ENCODE measurements at regions not wholly inside any gene's neighbourhood (a gene's known extent, or its start where the extent isn't known, plus 50 kb on each side); places are given as distances from the start of the nearest gene placed in this dataset.

DNA sequence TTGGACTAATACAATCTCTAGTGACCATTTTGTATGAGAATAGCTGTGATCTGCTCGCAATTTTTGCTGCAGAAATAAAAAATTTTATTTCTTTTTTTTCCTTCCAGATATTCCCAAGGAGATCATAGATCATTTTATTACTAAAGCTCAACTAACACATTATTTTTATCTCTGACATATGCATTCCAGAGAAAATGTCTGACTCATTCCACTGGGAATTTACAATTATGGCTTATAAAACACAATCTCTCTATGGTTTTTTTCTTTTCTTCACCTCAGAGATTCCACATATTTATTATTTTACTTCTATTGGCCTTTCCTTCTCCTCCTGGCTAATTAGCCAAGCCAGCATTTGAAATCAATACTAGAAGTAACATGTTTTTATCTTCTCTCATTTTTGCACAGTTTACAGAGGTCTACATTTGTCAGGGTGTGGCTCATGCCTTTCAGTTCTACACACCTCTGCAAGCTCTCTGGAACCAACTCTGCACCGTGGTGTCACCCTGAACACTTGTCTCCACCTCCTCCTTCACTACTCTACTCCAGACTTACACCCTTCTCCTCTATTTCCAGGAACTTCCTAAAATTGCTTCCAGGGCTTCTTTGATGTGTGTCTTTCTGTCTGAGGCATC lies 59.8 kb upstream of the GPM6A start:
- DNase-seq (ENCODE audit: low spot score), result no peak

DNA sequence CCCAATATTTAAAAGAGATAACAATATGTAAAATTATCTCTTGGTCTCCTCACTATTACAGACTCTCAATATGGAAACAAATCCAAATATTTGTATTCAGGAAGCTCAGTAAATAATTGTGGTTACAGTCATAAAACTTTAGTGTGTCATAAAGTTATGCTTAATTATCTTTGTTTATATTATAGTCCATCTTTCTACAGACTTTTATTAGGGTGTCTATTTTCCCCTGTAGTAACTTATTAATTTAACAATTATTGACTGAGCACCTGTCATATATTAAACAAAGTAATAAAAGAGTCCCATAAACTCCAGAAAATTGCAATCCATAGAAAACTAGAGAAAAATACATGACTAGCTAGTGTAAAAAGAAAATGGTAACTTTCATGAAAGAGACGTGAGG lies 61.6 kb upstream of the GPM6A start:
- no peak for DNase-seq (ENCODE audit: low spot score)

DNA sequence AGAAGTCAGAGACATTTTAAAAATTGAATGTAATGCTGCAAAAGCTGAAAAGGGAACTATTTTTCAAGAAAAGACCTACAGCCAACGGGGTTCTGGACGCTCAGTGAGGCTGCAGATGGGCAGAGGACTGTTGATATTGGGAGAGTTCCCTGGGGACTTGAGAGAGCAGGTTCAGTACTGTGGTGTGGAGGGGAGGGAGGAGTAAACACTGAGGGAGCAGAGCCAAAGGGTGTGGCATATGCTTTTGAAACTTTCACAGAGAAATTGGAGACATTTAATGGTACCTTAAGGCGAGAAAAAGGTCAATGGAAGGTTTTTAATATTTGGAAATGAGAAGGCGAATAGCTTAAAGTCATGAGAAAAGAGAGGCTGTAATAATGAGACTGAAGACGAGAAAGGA lies 62.2 kb upstream of the GPM6A start:
- no peak for DNase-seq (ENCODE audit: low spot score)

DNA sequence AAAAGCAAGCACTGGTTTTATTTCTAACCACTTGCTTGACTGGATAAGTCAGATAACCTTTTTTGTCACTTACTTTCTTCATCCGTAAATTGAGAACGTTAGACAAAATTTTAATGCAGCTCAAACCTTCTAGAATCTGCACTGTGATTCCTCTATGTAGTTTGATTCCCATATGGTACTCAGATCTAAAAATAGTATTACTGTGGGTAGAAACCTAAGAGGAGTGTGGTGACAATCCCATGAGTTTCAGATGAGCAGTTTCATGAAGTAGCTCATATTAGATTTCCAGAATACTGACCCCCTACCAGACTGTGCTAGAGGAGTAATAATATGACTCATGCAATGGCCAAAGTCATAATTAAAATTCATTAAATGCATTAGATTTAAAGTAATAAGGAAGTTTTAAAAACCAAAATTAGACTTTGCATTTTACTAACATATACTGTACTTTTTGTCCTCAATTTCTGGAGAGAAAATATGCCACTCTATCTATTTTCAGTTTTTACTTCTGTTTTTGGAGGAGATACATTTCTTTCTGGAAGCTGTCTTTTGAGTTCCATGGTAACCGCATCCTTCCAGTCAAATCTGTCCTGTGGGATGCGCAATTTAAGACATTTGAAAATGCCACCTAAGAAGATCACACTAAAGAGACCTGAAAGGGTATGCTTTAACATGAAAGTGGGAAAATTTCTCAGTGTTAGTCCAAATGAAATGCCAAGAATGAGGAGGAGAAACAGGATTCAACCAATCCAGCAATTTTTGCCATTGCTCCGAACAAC lies 64.1 kb upstream of the GPM6A start:
- DNase-seq (ENCODE audit: low spot score), result no peak

DNA sequence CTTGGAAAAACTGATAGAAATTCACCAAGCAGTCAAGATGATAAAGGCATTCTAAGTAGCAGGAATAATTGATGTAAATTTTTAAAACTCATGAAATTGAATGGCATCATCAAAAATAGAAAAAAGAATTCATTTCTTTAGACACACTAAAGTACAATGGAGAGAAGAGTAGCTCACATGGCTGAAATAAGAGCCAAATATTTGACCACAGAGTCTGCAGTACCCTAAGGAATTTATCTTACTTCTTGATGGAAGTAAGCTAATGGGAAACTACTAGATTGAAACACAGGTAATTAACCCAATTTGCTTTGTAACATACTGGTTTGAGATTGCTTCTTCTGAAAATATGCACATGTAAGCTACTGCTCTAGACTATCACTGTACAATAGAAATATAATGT lies 70.8 kb upstream of the GPM6A start:
- no peak for DNase-seq (ENCODE audit: low spot score)

DNA sequence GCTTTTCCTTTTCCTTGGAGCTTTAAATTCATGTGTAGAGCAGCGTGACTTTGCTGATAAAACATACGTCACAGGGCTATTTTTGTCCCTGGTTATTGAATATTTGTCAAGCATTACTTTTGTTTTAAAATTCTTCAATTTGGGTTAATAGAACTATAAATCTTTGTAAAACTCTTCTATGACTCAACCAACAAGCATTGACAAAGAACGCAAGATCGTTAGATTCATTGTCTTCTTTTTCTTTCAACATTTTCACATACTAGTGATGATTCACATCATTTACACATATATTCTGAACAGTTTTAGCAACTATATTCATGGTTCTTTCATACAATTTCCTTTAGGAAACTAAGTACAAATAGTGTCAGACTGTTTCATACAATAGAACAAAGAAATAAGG lies 72.0 kb upstream of the GPM6A start:
- DNase-seq (ENCODE audit: low spot score), result no peak

DNA sequence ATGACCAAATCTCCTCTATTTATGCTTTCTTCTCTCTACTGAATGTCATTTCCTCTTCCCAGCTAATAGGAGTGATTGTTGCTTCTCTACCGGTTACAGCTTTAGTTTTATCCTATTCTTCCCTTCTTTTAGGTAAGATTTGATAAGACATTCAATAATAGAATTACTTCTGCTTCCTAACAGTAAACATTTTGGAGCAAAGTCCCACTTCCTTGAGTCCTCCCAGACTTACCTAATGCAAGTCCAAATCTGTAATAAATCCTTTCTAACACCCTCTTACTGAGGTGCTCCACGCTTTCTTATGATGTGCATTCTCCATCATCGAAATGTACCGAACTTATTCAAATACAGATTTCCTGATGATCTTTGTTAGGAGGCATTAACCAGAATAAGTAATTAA lies 79.2 kb upstream of the GPM6A start:
- DNase-seq (ENCODE audit: low spot score), result no peak

DNA sequence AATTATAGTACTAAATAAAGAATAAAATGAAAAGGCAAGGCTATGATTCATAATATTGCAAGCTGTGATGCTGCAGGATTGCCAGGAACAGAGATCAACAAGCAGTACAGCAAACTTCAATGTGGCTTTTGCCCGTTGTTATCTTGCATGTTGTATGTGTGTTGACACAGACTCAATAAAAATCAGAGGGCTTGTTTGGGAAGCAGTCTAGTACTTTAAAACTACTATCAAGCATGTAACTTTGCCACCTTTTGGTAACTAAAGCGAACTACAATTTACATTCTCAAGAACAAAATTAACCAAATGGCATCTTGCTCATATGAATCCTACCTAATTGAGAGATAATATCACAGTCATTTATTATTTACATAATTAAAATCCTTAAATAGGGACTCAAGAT lies 79.8 kb upstream of the GPM6A start:
- DNase-seq (ENCODE audit: low spot score), result peak; percentile 34

DNA sequence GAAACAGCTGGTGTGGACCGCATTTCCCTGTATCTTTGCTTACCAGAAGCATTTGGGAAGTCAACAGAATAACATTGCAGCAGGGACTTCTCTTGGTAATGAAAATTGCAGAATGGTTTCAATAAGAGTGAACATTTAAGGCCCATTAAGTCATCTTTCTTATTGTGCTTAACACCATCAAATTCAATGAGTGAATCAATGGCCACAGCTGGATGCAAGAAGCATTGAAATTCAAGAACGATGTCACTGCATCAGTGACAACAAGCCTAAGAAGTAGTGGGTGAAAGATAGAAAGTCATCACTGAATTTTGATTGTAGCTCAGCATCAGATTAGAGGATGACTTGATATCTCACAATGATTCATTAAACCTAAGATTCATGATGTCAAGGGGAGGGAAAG lies 93.9 kb upstream of the GPM6A start:
- DNase-seq (ENCODE audit: low spot score), result no peak

DNA sequence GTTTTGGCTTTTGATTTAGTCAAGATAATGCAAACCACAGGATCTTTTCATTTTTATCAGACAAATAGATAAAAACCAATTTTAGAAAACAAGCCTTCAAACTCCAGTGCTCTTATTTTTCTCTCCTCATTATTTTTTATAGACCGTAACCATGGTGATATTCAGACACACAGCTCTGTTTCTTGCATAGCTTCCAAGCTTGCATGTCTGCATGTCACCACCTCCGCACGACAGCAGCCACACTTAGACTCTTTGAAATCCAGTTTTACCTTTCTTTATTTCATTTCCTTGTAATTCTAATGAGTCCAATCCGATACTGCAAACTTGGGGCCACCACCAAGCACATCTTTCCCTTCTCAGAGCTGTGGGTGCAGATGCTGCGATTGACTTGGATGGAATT lies 94.3 kb upstream of the GPM6A start:
- DNase-seq (ENCODE audit: low spot score), result no peak

DNA sequence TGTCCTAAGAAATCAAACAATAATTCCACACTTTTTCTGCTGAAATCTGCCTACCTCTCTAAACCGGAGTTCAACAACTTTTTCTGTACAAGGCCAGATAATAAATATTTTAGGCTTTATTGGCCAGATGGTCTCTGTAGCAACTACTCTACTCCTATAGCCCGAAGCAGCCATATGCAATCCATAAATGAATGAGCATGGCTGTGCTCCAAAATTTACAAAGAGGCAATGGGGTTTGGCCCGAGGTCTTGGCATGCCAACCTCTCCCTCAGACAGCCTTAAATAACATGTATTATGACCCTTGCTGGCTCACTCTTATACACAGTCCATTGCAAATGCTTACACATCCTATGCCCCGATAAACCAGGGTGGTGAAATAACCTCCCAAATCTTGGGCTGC lies 98.6 kb upstream of the GPM6A start:
- DNase-seq (ENCODE audit: low spot score), result no peak

DNA sequence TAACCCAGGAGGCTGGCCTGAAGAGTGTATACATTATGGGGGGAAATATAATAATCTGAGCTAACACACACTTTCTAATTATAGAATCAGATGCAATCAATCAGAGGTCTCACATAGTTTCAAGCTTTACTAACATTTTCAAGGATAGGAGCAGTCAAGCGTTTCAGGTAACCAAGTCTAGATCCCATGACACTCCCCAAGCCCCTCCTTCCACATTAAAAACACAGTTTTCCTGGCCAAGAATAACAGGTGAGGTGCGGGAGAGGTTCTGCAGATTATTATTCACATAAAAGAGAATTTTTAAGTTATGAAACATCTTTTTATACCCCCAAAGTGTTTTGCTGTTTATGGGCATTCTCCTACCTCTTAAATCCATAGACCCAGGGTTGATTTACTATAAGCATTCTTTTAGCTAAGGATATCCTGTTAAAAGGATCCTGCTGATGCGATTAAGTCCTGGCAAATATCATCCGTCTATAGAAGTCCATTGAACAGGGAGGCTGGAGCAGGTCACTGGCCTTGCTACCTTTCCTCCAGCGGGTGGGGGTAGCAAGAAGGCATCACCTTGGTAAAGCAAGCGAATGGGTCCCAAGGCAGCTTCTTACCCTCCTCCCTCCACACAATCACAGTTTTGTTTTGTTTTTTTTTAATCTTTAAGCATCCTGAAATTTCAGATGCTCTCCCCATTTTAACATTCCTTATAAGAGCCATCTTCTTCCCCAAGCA lies 104.7 kb upstream of the GPM6A start:
- no peak for DNase-seq (ENCODE audit: low spot score)

DNA sequence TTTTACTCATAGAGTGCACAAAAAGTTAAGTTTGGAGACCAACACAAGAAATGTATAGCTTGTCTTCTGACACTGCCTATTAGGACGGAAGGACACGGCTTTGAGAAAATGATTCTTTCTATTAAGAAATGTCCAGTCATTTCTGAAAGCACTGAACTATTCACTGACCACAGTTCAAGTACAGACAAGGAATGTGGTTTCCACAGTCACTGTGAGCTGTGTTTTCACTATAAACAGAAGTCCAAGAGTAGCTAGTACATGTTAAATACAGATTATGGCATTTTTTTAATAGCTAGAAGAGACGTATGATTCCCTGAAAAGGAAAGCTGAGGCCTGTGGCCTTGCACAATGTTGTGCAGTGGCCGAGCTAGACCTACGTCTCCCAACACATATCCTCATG lies 115.1 kb upstream of the GPM6A start:
- DNase-seq (ENCODE audit: low spot score), result no peak

DNA sequence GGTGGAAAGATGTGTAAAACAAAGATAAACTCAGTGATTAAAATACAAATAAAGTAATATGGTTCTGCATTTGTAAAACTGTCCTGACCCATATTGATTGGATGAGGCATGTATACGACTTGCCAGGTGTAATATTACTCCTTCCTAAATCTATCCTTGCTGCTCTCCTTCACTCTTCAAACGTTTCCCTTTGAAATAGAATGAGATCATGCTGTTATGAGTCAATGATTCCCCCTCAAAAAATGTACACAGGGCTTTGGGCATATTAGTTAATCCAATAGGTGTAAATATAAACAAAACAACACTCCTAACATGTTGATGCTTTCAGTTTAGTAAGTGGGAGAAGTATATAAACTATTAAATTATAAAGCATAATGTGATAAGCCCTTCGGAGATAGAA lies 117.4 kb upstream of the GPM6A start:
- no peak for DNase-seq (ENCODE audit: low spot score)

DNA sequence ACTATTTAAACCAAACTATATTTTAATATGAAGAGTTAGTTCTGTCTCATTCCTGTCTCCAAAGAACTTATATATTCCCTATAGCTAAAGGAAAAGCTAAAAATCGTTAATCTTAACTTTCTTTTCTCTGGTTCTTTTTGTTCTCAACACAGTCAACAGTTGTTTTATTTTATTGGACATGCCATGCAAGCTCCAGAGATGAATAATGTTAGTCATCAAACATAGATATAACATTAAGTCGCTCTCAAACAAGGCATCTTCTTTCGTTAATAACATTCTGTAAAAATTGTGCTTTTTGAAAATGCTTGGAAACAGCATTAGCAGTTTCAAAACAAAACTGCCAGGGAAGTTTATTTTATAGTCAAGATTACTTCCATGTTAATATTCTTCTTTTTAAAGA lies 117.9 kb upstream of the GPM6A start:
- DNase-seq (ENCODE audit: low spot score), result no peak

DNA sequence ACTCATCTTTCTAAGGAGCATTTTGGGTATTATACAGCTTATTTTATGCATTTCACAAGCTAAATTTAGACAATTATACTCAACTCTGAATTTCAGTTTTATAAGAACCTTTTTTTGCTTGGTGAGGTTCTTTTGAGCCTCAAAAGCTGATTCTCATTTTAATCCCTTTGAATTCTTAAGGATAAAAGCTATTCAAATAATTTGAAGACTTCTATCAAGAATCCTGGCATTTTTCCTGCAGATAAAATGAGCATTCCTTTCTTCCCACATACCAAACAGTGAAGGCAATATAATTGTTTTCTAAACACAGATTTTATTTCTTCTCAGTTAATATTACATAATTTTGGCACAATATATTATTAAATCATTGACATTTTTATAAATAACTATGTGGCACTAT lies 118.4 kb upstream of the GPM6A start:
- DNase-seq (ENCODE audit: low spot score), result no peak

DNA sequence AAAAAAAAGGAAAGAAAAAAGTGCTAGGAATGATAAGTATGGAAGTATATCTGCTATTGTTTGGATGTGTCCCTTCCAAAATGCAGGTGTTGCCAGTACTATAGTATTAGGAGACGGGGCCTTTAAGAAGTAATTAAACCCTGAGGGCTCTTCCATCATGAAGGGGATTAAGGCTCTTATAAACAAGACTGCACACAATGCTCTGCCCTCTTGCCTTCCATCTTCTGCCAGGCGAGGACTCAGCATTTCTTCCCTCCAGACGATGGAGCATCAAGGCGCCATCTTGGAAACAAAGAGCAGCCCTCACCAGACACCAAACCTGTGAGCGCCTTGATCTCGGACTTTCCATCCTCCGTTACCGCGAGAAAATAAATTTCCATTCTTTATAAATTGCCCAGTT lies 120.1 kb upstream of the GPM6A start:
- no peak for DNase-seq (ENCODE audit: low spot score)

DNA sequence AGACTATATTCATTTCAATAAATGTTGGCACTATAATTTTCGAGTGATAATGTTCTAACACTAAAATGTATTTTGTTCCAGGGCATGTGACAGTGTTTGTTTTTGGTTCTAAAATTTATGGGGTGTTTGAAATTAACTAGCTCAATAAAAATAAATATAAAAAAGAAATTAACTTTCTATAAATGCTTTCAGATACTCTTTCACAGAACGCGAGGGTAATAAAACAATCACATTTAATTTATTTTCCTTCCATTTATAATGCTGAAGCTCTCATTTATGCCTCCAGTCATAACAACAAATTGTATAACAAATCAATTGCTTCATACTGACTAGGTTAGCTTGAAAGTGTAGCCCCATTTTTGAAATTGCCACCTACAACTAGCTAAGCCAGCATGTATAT lies 122.4 kb upstream of the GPM6A start:
- DNase-seq (ENCODE audit: low spot score), result no peak

DNA sequence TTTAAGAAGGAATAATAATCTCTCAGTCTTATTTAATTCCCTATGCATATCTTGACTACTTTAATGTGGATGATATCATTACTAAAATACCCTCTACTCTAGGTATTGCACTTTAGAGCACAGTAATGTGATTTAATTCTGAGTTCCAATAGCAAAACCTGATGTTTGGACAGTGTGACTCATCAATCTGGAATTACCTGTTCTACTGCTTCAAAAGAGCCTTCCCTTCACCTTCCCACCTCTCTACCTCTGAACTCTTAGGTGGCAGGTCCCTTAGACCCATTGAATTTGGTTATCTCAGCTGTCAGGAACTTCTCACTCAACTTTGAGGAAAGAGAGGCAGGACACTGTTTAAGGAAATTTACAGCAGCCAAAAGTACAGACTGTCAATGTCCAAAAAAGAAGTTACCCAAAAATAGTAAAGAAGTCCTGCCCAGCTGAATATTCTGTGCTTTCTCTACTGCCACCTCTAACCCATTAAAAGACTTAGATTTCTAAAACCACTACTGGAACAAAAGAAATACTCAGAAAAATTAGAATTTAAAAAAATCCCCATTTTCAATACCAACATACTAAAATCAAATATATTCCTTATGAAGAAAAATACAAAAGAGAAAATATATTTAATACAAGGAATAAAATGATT lies 123.1 kb upstream of the GPM6A start:
- DNase-seq (ENCODE audit: low spot score), result no peak

DNA sequence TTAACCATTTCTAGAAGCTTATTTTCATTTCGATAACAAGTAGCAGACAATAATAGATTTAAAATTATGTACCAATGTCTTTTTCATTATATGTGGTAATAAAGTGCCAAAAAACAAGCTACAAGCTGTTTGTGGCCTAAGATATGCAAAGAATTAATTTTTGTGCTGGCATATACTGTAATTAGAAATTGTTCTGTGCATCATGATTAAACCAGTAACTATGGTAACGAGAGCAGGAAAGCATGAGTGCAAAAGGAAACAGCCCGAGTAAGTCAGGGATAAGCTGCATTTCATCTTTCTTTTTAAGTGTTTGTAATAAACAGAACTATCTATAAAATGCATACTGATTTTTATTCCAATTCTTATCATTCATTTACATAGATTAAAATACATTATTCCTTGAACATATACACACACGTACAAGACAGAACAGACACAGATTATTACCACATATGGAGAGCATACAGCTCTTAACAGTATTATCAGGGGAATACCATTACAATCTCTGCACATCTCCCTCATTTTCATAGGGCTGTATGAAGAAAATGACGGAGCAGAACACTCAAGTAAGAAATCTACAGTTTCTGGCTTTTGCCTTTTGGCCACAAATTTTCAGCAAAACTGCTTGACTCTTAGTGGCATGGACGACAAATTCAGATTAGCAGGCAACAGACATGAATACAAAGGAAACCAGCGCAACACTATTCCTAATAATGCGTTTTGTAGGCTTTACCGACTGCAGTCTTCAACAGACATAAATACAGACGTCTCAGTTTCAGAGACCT lies 121.3 kb upstream of the WDR17 start:
- DNase-seq (ENCODE audit: low spot score), result no peak

DNA sequence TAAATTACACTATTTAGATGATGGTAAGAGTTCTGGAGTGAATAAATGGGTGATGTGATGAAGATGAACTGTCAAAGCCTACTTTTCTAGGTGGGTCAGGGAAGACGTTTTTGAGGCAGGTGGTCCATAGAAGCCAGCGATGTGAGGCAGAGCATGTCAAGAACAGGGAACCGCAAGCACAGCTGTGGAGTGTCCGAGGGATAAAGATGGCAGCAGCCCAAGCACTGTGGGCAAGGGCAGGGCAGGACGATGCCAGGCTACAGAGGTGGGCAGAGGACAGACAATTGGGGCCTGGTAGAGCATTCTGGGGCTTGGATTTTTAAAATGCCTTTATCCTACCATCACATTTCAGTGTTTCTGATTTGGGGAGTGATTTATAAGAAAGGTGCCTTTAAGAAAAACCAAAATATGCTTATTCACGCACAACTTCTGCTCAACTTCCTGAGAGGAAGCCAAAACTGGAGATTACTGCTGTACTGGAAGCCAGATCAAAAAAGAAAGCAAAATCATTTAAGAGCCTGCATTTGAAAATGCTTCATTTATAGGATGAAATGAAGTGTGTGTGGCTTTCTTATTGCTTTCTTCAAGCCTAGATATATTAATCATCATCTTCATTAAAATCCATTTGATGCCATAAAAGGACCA lies 119.0 kb upstream of the WDR17 start:
- no peak for DNase-seq (ENCODE audit: low spot score)

Data from D341Med (cell line).